GM12891 (cell line): ENCODE measurements at regions not wholly inside any gene's neighbourhood (a gene's known extent, or its start where the extent isn't known, plus 50 kb on each side); places are given as distances from the start of the nearest gene placed in this dataset.

ENCODE experiments used
- PAX5 ChIP-seq: IDR thresholded peaks from 2 replicates; pipeline ENCODE4 v1.6.1; 2011; ENCODE audit warnings: low read length, moderate library complexity, mild to moderate bottlenecking; ENCODE audit not compliant: insufficient read depth, severe bottlenecking
- POLR2A ChIP-seq: IDR thresholded peaks from 2 replicates; pipeline ENCODE4 v1.6.1; 2011; ENCODE audit warnings: low read depth, low read length, control low read depth
- POLR2AphosphoS5 ChIP-seq: IDR thresholded peaks from 2 replicates; pipeline ENCODE4 v1.6.1; 2011; ENCODE audit warnings: low read depth, low read length, control low read depth
- POU2F2 ChIP-seq: IDR thresholded peaks from 2 replicates; pipeline ENCODE4 v1.6.1; 2011; ENCODE audit warnings: low read depth, mild to moderate bottlenecking, control low read depth, low read length, moderate library complexity
- SPI1 ChIP-seq: IDR thresholded peaks from 2 replicates; pipeline ENCODE4 v1.6.1; 2011; ENCODE audit warnings: low read depth, low read length, control low read depth
- TAF1 ChIP-seq: IDR thresholded peaks from 2 replicates; pipeline ENCODE4 v1.6.1; 2011; ENCODE audit warnings: low read depth, low read length, control low read depth

GRCh38 chr17:22138861-22139469 lies 446.6 kb downstream of the KCNJ18 start:
- no peak for TF ChIP-seq POLR2AphosphoS5
- no peak for TF ChIP-seq POLR2A
- TF ChIP-seq TAF1: no peak
- no peak for TF ChIP-seq PAX5
- no peak for TF ChIP-seq POU2F2
- TF ChIP-seq SPI1: no peak
